SU-DHL-6 (cell line): ENCODE measurements at regions not wholly inside any gene's neighbourhood (a gene's known extent, or its start where the extent isn't known, plus 50 kb on each side); places are given as distances from the start of the nearest gene placed in this dataset.

Source experiments
- H2AFZ ChIP-seq: fragments of 200-600 bp; sonication (generic); 2 replicates; pipeline ENCODE4 v1.6.1; 2014; ENCODE audit warnings: low read depth, mild to moderate bottlenecking, moderate library complexity, mixed read lengths, antibody characterized with exemption, low read length; ENCODE audit not compliant: severe bottlenecking
- H3F3A ChIP-seq: fragments of 200-600 bp; shearing (Covaris generic); 2 replicates; pipeline ENCODE4 v1.6.0; 2016; ENCODE audit warnings: antibody characterized with exemption, mild to moderate bottlenecking; ENCODE audit not compliant: insufficient read depth
- H3K27ac ChIP-seq: fragments of 200-600 bp; sonication (generic); 2 replicates; pipeline ENCODE4 v1.5.1; 2016; ENCODE audit warnings: low read depth, mild to moderate bottlenecking, low read length, moderate library complexity, mixed read lengths
- H3K27me3 ChIP-seq: fragments of 200-600 bp; sonication (generic), shearing (Covaris generic); 2 replicates; pipeline ENCODE4 v1.6.0; 2014; ENCODE audit warnings: mild to moderate bottlenecking, low read length
- H3K36me3 ChIP-seq: fragments of 200-600 bp; sonication (generic); 2 replicates; pipeline ENCODE4 v1.6.1; 2014; ENCODE audit warnings: mild to moderate bottlenecking, low read length, mixed read lengths
- H3K4me2 ChIP-seq: fragments of 300-600, 200-600 bp; shearing (Covaris generic), sonication (generic); 2 replicates; pipeline ENCODE4 v1.6.0; 2014; ENCODE audit warnings: low read length, low read depth, mild to moderate bottlenecking; ENCODE audit not compliant: poor library complexity, severe bottlenecking
- H3K4me3 ChIP-seq: fragments of 200-600 bp; sonication (generic); 2 replicates; pipeline ENCODE4 v1.5.1; 2014; ENCODE audit warnings: antibody characterized with exemption, low read length, mild to moderate bottlenecking, mixed read lengths; ENCODE audit not compliant: insufficient read depth, poor library complexity, severe bottlenecking
- H3K79me2 ChIP-seq: fragments of 200-600 bp; sonication (generic); 2 replicates; pipeline ENCODE4 v1.6.1; 2014; ENCODE audit warnings: mild to moderate bottlenecking, low read length, moderate library complexity; ENCODE audit not compliant: insufficient read depth
- H3K9ac ChIP-seq: fragments of 200-600 bp; sonication (generic); 2 replicates; pipeline ENCODE4 v1.7.0; 2014; ENCODE audit warnings: mild to moderate bottlenecking, low read length
- H3K9me2 ChIP-seq: fragments of 200-600 bp; sonication (generic); replicated peaks from 2 replicates; pipeline ENCODE4 v1.6.1; 2014; ENCODE audit warnings: low read length; ENCODE audit not compliant: insufficient read depth
- H3K9me3 ChIP-seq: fragments of 200-600 bp; sonication (generic); 2 replicates; pipeline ENCODE4 v1.6.1; 2014; ENCODE audit warnings: low read length, mixed read lengths; ENCODE audit not compliant: insufficient read depth
- H4K20me1 ChIP-seq: fragments of 200-600 bp; sonication (generic); 2 replicates; pipeline ENCODE4 v1.6.1; 2014; ENCODE audit warnings: low read depth, mild to moderate bottlenecking, antibody characterized with exemption, low read length, moderate library complexity, mixed read lengths
- EZH2phosphoT487 ChIP-seq: fragments of 200-600 bp; sonication (generic), shearing (Covaris generic); conservative IDR thresholded peaks from 2 replicates; pipeline ENCODE4 v1.6.1; 2018; ENCODE audit warnings: mild to moderate bottlenecking, antibody characterized with exemption, low read length, moderate library complexity, mixed read lengths
- TF ChIP-seq, protein P1 (sequence below): fragments of 200-600 bp; sonication (generic); IDR thresholded peaks from one replicate; pipeline ENCODE4 v1.5.1; 2017; ENCODE audit warnings: antibody characterized with exemption, mild to moderate bottlenecking, low read length, moderate library complexity; ENCODE audit not compliant: insufficient read depth, poor library complexity, severe bottlenecking

DNA sequence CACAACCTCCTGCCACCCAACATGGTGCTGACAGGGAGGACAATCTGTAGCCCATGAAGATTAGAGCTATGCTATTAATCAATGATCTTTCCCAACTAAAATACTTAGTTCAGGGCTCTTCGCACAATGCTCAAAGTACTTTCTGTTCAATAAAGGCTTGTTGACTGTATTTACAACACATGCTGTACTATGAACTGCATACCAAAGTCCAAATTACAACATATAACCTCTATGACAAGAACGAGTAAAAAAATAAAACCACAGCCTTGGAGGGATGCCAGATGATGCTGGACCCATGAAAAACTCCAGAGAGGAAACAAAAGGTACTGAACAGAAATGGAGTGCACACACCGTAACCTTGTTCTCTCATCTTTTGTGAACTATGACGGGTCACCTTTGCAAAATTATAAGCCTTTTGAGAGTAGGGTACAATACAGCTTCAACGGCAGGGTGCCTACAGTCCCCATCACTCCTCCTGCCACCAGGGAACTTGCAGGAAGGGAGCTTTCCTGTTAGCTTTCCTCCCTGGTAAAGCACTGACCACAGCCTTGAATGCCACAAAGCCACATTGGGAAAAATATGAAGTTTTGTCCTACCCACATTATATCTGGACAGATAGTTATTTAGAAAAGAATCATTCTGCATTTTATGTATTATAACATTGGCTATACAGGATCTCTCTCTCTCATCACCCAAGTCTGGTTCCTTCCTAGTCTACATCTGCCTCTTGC lies 175.6 kb downstream of the NRIP1 start:
- Histone ChIP-seq H3K36me3 (no peaks in the 10 kb centered on the region), H3K27me3 (no peaks in the 10 kb centered on the region), H3K9me2 (no peaks in the 10 kb centered on the region), H4K20me1 (no peaks in the 10 kb centered on the region), H3K4me2 (no peak overlapping the region), H3K79me2 (no peaks in the 10 kb centered on the region), H3F3A (no peaks in the 10 kb centered on the region), H3K27ac (no peak overlapping the region), H3K9ac (no peak overlapping the region), H2AFZ (no peak overlapping the region), H3K4me3 (no peak overlapping the region), H3K9me3 (no peaks in the 10 kb centered on the region)
- TF ChIP-seq EZH2phosphoT487, result no peak
- TF ChIP-seq, protein P1, sequence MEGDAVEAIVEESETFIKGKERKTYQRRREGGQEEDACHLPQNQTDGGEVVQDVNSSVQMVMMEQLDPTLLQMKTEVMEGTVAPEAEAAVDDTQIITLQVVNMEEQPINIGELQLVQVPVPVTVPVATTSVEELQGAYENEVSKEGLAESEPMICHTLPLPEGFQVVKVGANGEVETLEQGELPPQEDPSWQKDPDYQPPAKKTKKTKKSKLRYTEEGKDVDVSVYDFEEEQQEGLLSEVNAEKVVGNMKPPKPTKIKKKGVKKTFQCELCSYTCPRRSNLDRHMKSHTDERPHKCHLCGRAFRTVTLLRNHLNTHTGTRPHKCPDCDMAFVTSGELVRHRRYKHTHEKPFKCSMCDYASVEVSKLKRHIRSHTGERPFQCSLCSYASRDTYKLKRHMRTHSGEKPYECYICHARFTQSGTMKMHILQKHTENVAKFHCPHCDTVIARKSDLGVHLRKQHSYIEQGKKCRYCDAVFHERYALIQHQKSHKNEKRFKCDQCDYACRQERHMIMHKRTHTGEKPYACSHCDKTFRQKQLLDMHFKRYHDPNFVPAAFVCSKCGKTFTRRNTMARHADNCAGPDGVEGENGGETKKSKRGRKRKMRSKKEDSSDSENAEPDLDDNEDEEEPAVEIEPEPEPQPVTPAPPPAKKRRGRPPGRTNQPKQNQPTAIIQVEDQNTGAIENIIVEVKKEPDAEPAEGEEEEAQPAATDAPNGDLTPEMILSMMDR, result no peak

DNA sequence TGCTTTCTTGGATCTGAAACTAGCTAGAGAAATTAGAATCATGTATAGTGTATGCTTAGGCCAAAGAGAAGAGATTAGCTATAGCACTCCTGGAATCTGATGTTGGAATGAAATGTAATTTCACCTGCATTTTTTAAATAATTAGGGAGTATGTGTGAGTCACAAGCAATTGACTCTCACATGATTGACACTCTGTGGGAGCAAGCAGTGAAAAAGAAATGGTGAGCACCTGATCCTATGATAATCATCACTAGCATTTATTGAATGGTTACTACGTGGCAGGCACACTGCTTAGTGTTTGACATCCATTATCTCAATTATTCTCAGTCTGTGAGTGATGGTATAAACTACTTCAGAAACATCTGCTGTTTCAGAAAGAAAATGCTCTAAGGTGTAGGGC lies 176.6 kb downstream of the NRIP1 start:
- Histone ChIP-seq H2AFZ (no peak overlapping the region), H3K4me3 (no peak overlapping the region), H3F3A (no peaks in the 10 kb centered on the region), H3K79me2 (no peaks in the 10 kb centered on the region), H3K9ac (no peak overlapping the region), H3K27me3 (no peaks in the 10 kb centered on the region), H3K27ac (no peak overlapping the region), H3K9me2 (no peaks in the 10 kb centered on the region), H4K20me1 (no peaks in the 10 kb centered on the region), H3K36me3 (no peaks in the 10 kb centered on the region), H3K9me3 (no peaks in the 10 kb centered on the region), H3K4me2 (no peak overlapping the region)
- no peak for TF ChIP-seq EZH2phosphoT487
- TF ChIP-seq, protein P1, result no peak

DNA sequence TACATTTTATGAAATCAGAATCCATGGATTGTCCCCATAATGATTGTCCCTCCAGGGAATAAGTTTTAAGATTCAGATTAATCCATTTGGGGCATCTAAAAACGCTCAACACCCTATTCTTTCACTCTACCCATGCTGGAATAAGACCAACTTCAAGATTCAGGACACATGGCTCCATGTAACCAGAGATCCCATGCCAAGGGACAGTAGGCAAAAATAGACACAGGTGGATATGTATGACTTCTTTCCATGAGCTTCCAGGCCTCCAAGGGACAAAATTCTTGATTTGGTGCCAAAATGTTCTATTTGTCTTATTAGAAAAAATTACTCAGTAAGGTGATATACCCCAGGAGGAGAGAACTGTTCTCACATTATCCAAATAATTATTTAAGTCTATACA lies 178.8 kb downstream of the NRIP1 start:
- Histone ChIP-seq H3K27me3 (no peaks in the 10 kb centered on the region), H2AFZ (no peak overlapping the region), H3K36me3 (no peaks in the 10 kb centered on the region), H3K9me2 (no peaks in the 10 kb centered on the region), H3K4me2 (no peak overlapping the region), H3K79me2 (no peaks in the 10 kb centered on the region), H3K4me3 (no peak overlapping the region), H3K9ac (no peak overlapping the region), H4K20me1 (no peaks in the 10 kb centered on the region), H3K9me3 (no peaks in the 10 kb centered on the region), H3K27ac (no peak overlapping the region), H3F3A (no peaks in the 10 kb centered on the region)
- TF ChIP-seq, protein P1, result no peak
- no peak for TF ChIP-seq EZH2phosphoT487
